Pancreas (tissue), 10 donors: ENCODE measurements at regions not wholly inside any gene's neighbourhood (a gene's known extent, or its start where the extent isn't known, plus 50 kb on each side); places are given as distances from the start of the nearest gene placed in this dataset.

Source experiments
- ATAC-seq, 4 donors: fragments of 200-7000 bp; cut with Tn5 transposase; one replicate each; pipeline versions ENCODE4 v1.8.0 to v1.9.1; 2020; ENCODE audit warnings: mild to moderate bottlenecking in 4 of 4, moderate library complexity in 4 of 4
- DNase-seq, 6 donors: peaks; one replicate each; pipeline ENCODE4 v3.0.0-alpha.2; 2020
- FAIRE-seq: peaks from 2 replicates; lab custom pipeline; 2012; peaks lifted over from hg19 to GRCh38; lab: Jason Lieb, UNC
- H3K27ac ChIP-seq, 4 donors: fragments of 200-600 bp; sonication (generic); 1 replicate in 3 of 4; 2 replicates in 1 of 4; pipeline versions ENCODE4 v1.5.0 to v1.8.0; 2020
- H3K27me3 ChIP-seq, 4 donors: fragments of 200-600 bp; one replicate each; pipeline ENCODE4 v1.8.0; 2021
- H3K36me3 ChIP-seq, 3 donors: fragments of 200-600 bp; sonication (generic) in 1 of 3; one replicate each; pipeline versions ENCODE4 v1.5.0 to v1.8.0; 2020 to 2021
- H3K4me1 ChIP-seq, 3 donors: fragments of 200-600 bp; one replicate each; pipeline ENCODE4 v1.8.0; 2021
- H3K4me3 ChIP-seq, 4 donors: fragments of 200-600 bp; sonication (generic) in 2 of 4; one replicate each; pipeline versions ENCODE4 v1.5.0 to v1.8.0; 2020 to 2021
- H3K9me3 ChIP-seq, 4 donors: fragments of 200-600 bp; one replicate each; pipeline ENCODE4 v1.8.0; 2021
- WGBS, 2 donors: extraction: QIAGEN DNeasy Blood & Tissue Kit; methylation state at CpG; one replicate each; pipeline ENCODE4 v1.1.7; 2013; 5-methylcytosine and 5-hydroxymethylcytosine counted together
- intact Hi-C, 3 donors: fragments of 100-400 bp; cut with DNase I; formaldehyde crosslinking; loops; one replicate each; pipeline versions ENCODE4 v1.11.1 to v1.14.2; 2022
- TF ChIP-seq, protein P1 (sequence below), 4 donors: fragments of 200-600 bp; sonication (generic) in 3 of 4; IDR thresholded peaks; one replicate each; pipeline versions ENCODE4 v1.5.0 to v1.8.0; 2021; ENCODE audit warnings: antibody characterized with exemption in 4 of 4
- donor health status: healthy with polysubstance abuse.
- donor health status: DM: no; HTN: no; CAD: no; lungs with moderate emphysema.
- donor health status: DM: no; HTN: no; CAD: no.
- donor health status: control.
- donor health status: control.
- donor health status: Bipolar disorder and iron deficiency.
- donor health status: DM: yes; HTN: yes; CAD: no.
- donor health status: DM: no; HTN: no; CAD: no.
- donor health status: DM: no; HTN: no; CAD: no.
- donor health status: DM: yes; HTN: yes; CAD: no.

DNA sequence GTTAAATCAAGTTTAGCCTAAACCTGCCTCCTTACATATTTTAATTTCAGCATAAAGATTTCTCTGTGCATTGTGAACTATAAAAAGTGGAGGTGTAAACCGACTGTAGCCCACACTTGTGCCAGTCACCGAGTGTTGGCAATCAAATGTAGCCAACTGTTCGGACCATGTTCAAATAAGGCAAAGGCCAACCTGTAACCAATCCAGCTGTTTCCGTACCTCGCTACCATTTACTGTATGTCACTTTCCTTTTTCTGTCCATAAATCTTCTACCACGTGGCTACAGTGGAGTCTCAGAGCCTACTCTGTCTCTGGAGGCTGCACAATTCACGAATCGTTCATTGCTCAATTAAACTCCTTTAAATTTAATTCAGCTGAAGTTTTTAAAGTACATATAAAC, 156.0 kb downstream of the SLC25A46 start:
- no peak overlapping the region for H3K4me3 ChIP-seq
- 63 to 75% methylated on average over 8 of the region's 8 CpGs for WGBS, 2 donors
- H3K27me3 ChIP-seq, result no peaks in the 10 kb centered on the region
- H3K4me1 ChIP-seq, result no peaks in the 10 kb centered on the region
- H3K9me3 ChIP-seq, result no peaks in the 10 kb centered on the region
- H3K27ac ChIP-seq, result no peak overlapping the region
- no peak for ATAC-seq
- H3K36me3 ChIP-seq, result no peaks in the 10 kb centered on the region
- no peak for FAIRE-seq
- TF ChIP-seq, protein P1, sequence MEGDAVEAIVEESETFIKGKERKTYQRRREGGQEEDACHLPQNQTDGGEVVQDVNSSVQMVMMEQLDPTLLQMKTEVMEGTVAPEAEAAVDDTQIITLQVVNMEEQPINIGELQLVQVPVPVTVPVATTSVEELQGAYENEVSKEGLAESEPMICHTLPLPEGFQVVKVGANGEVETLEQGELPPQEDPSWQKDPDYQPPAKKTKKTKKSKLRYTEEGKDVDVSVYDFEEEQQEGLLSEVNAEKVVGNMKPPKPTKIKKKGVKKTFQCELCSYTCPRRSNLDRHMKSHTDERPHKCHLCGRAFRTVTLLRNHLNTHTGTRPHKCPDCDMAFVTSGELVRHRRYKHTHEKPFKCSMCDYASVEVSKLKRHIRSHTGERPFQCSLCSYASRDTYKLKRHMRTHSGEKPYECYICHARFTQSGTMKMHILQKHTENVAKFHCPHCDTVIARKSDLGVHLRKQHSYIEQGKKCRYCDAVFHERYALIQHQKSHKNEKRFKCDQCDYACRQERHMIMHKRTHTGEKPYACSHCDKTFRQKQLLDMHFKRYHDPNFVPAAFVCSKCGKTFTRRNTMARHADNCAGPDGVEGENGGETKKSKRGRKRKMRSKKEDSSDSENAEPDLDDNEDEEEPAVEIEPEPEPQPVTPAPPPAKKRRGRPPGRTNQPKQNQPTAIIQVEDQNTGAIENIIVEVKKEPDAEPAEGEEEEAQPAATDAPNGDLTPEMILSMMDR (IDR thresholded peaks at IDR 0.05), result no peak
- intact Hi-C loops, result no loop called here
- no peak for DNase-seq

DNA sequence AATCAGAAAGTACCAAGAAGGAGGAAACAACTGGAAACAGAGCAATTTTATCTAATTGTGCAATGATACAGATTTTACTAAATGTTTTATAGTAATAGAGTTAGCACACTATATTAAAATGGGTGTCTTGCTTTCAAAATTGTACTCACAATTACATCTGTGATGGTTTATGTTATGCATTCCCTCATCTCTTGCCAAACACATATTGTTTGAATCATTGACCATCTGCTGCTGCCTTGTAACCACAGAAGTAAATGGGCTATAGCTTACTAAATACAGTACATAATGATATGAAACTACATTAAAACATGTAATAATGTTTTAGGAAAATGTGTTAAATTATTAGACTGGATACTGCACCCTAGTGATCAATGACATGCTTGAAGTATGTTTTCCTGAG, 158.1 kb downstream of the SLC25A46 start:
- H3K4me3 ChIP-seq, result no peak overlapping the region
- TF ChIP-seq, protein P1 (IDR thresholded peaks at IDR 0.05), result no peak
- ATAC-seq (no peak), DNase-seq (no peak), FAIRE-seq (no peak)
- H3K27me3 ChIP-seq, result no peaks in the 10 kb centered on the region
- no peaks in the 10 kb centered on the region for H3K36me3 ChIP-seq
- no peaks in the 10 kb centered on the region for H3K9me3 ChIP-seq
- H3K4me1 ChIP-seq, result no peaks in the 10 kb centered on the region
- no peak overlapping the region for H3K27ac ChIP-seq
- intact Hi-C loops, result no loop called here

DNA sequence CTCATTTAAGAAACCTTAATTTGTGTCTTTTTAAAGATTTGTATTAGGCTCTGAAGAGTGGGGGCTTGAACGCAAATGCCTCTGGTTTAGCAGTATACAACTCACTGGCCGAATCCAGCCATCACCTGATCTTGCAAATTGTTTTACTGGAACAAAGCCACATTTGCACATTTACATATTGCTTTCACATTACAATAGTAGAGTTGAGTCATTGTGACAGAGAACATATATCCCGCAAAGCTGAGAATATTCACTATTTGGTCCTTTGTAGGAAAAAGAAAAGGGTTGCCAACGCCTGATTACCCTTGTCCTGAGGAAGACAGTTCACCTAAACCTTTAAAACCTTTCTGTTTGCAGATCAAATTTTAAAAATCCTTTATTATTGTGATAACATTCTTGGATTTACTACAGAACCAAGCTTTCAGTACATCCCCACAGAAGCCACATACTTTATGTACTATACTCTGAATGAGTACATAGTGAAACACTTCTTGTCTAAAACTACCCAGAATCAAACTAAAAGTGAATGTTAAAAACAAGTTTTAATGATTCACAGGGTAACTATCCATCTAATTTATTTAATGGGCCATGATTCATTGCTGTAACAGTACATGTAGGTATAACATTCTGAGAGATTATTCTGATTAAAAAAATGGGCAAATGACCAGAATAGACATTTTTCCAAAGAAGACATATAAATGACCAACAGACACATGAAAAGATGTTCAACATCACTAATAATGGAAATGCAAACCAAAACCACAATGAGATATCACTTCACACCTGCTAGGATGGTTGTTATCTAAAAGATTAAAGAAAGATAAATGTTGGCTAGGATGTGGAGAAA, 161.0 kb downstream of the SLC25A46 start:
- Histone ChIP-seq H3K4me1 (no peaks in the 10 kb centered on the region), H3K36me3 (no peaks in the 10 kb centered on the region), H3K4me3 (no peak overlapping the region), H3K9me3 (no peaks in the 10 kb centered on the region), H3K27me3 (no peaks in the 10 kb centered on the region), H3K27ac (no peak overlapping the region)
- 47 to 52% methylated on average over 4 of the region's 4 CpGs for WGBS, 2 donors
- no peak for FAIRE-seq
- no peak for ATAC-seq
- TF ChIP-seq, protein P1 (IDR thresholded peaks at IDR 0.05), result no peak
- no peak for DNase-seq
- intact Hi-C loops, result no loop called here

DNA sequence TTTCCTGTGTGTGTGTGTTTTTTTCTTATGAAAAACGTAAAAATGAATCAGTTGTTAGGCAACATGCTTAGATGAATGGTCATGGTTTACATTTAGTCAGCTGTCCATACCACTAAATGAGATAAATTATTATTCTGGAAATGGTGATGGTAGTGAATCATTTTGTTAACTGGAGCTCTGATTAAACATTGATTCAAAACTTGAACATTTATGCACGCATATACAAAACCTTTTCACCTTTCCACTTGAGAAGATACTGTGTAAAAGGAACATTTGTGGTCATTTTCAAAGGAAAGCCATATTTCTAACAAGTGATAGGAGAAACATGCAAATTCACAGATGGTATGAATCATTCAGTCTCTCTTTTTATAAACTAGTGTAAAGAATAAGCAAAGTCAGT, 162.0 kb downstream of the SLC25A46 start:
- TF ChIP-seq, protein P1 (IDR thresholded peaks at IDR 0.05), result no peak
- intact Hi-C loops, result no loop called here
- Histone ChIP-seq H3K4me3 (no peak overlapping the region), H3K27me3 (no peaks in the 10 kb centered on the region), H3K27ac (no peak overlapping the region), H3K36me3 (no peaks in the 10 kb centered on the region), H3K4me1 (no peaks in the 10 kb centered on the region), H3K9me3 (no peaks in the 10 kb centered on the region)
- FAIRE-seq (no peak), ATAC-seq (no peak), DNase-seq (no peak)
- WGBS, 2 donors, result 32 to 34% methylated on average over 2 of the region's 2 CpGs

DNA sequence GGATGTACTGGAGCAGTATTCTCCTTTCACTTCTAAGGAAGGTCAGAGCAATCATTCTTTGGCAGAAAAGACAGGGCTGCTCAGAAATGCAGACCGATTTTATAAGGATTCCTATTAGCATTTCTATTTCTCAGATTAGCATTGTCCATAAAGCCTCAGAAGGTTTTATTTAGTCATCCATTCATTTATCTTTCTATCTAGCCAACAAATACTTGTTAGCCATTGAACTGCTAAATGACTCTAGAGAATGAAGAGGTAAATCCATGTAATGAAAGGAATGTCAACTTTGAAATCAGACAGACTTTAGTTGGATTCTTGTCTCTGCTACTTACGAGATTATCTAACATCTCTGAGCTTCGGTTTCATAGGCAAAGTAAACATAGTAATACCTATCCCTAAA, 165.2 kb downstream of the SLC25A46 start:
- TF ChIP-seq, protein P1 (IDR thresholded peaks at IDR 0.05), result no peak
- Histone ChIP-seq H3K4me3 (no peak overlapping the region), H3K27ac (no peak overlapping the region), H3K9me3 (no peaks in the 10 kb centered on the region), H3K36me3 (no peaks in the 10 kb centered on the region), H3K4me1 (no peaks in the 10 kb centered on the region), H3K27me3 (no peaks in the 10 kb centered on the region)
- FAIRE-seq (no peak), DNase-seq (no peak), ATAC-seq (no peak)
- intact Hi-C loops, result no loop called here
- 25 to 35% methylated on average over 3 of the region's 3 CpGs for whole genome bisulfite sequencing, 2 donors
